PC-9 (cell line): ENCODE measurements at regions not wholly inside any gene's neighbourhood (a gene's known extent, or its start where the extent isn't known, plus 50 kb on each side); places are given as distances from the start of the nearest gene placed in this dataset.

Source experiments
- EZH2 ChIP-seq: fragments of 200-600 bp; sonication (generic); IDR thresholded peaks from 2 replicates; pipeline ENCODE4 v1.8.0; 2017; ENCODE audit warnings: antibody characterized with exemption, low read depth
- TF ChIP-seq, protein P1 (sequence below): fragments of 200-600 bp; sonication (generic); conservative IDR thresholded peaks from 2 replicates; pipeline ENCODE4 v1.6.1; 2017; ENCODE audit warnings: mixed run types, antibody characterized with exemption, mild to moderate bottlenecking, moderate library complexity

DNA sequence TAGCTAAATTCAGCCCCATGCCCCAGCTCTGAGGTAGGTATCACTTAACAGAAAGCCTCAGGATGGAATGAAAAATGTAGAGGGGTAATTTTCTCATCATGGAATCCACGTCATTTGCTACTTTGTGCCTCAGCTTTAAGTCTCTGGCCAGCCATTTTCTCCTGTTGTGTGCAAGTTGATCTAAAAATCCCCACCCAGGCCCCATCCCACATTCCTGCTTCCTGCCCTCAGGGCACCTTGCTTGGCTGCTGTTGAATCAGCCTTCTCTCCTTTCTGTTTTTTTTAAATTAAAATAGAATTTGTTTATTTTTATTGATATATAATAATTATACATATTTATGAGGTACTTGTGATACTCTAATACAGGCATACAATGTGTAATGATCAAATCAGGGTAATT lies 179.9 kb upstream of the TSHZ3 start:
- TF ChIP-seq, protein P1, sequence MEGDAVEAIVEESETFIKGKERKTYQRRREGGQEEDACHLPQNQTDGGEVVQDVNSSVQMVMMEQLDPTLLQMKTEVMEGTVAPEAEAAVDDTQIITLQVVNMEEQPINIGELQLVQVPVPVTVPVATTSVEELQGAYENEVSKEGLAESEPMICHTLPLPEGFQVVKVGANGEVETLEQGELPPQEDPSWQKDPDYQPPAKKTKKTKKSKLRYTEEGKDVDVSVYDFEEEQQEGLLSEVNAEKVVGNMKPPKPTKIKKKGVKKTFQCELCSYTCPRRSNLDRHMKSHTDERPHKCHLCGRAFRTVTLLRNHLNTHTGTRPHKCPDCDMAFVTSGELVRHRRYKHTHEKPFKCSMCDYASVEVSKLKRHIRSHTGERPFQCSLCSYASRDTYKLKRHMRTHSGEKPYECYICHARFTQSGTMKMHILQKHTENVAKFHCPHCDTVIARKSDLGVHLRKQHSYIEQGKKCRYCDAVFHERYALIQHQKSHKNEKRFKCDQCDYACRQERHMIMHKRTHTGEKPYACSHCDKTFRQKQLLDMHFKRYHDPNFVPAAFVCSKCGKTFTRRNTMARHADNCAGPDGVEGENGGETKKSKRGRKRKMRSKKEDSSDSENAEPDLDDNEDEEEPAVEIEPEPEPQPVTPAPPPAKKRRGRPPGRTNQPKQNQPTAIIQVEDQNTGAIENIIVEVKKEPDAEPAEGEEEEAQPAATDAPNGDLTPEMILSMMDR, result no peak
- no peak for TF ChIP-seq EZH2
